Islet of Langerhans (tissue), 1 donor: ENCODE measurements at regions not wholly inside any gene's neighbourhood (a gene's known extent, or its start where the extent isn't known, plus 50 kb on each side); places are given as distances from the start of the nearest gene placed in this dataset.

Experiments used
- FAIRE-seq: peaks from one replicate; lab custom pipeline; 2011; peaks lifted over from hg19 to GRCh38; lab: Jason Lieb, UNC

GRCh38 chr1:69441496-69441895 lies 126.2 kb upstream of the LRRC7 start:
- FAIRE-seq: no peak

- FAIRE-seq: no peak
These were observed 116.5 kb upstream of the LRRC7 start for GRCh38 chr1:69451196-69451595.

DNA sequence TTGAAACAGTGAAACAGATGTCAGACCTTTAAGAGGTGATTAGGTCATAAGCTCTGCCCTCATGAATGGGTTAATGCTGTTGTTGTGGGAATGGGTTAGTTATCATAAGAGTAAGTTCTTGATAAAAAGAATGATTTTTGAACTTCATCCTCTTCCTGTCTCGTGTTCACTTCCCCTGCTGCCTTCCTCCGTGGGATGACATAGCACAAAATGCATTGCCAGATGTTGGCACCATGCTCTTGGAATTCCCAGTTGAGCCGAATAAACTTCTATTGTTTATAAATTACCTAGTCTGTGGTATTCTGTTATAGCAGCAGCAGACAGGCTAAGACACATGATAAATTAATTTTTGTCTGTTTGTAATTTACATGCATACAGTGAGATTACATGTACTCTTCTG lies 112.0 kb upstream of the LRRC7 start:
- no peak for FAIRE-seq

GRCh38 chr1:69459244-69459643 lies 108.5 kb upstream of the LRRC7 start:
- no peak for FAIRE-seq

DNA sequence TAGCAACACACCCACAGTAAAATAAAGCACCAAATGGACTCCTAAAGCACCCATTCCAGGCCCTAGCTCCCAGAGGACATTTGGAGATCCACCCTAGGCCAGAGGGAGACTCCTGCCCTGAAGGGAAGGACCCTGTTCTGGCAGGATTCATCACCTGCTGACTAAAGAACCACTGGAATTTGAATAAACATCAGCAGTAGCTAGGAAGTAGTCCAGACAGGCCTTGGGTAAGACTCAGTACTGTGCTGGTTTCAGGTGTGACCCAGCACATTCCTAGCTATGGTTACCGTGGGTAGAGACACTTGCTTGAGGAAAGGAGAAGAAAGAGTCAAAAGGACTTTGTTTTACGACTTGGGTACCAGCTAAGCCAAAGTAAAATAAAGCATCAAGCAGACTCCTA lies 92.7 kb upstream of the LRRC7 start:
- no peak for FAIRE-seq

DNA sequence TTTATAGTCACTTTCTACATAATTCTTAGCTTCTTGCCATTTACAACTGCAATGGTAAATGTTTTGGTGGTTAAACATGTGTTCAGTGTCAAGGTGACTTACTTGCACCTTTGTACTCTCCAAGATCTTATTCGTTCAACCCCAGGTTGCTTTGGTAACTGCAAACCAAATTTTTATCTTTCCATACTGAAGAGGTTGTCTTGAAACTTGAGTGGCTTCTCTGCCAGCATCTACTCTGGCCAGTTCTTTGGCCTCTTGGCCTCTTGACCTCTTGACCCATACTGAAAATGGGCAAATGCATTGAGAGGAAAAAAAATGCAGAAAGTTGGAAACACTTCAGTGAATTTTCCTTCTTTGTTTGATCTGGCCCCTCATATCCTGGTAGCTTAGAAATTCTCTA lies 88.0 kb upstream of the LRRC7 start:
- FAIRE-seq: no peak

DNA sequence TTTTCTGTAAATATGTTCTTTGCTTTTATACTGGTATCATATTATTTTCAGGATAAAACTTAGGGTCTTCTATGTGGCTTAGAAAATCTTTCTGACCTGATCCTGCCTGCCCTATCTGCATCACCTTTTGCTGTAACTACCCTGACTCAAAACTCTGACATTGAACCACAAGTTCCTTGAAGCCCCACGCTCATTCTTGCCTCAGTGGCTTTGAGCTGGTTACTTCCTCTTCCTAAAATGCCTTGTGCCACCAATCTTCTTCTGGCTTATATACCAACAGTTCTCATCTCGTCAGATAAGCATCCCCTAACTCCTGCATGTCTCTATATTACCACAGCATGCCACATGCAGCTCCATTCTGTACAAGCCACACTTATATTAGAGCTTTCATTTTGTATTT lies 84.5 kb upstream of the LRRC7 start:
- FAIRE-seq: no peak

DNA sequence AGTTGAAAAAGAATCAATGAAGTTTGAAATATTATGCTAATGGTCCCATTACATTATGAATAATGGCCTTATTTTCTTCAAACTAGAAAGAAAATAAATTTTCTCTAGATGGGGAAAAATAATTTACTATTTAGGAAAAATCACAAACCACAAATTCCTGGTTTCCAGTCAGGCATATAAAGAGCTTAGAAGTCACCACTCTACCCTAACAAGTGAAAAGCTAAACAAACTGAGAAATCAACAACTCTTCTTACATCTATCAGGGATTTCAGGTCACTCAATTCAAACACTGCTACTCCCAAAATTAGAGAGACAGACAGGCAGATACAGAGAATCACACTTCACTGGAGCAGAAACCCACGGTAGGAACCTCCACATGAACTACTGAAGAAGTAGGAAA lies 82.1 kb upstream of the LRRC7 start:
- FAIRE-seq: no peak

- no peak for FAIRE-seq
These were observed 76.3 kb upstream of the LRRC7 start for GRCh38 chr1:69491416-69491815.

GRCh38 chr1:69492286-69492685 lies 75.4 kb upstream of the LRRC7 start:
- FAIRE-seq: no peak

DNA sequence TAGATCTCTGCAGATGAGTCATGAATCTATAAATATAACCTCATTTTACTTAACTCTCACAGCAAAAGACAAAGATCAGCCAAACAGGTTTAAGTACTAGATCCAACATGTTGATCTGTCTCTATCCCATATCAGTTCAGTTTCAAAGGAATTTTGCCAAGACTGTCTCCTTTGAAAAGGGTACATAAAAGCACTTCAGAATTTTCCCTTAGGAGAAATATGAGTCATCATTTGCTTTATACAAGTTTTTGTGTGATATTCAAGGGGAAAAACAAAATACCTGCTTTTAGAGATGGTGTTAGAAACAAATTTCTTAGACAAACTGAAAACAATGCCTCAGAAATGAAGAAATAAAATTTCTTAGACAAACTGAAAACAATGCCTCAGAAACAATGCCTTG lies 73.5 kb upstream of the LRRC7 start:
- no peak for FAIRE-seq

DNA sequence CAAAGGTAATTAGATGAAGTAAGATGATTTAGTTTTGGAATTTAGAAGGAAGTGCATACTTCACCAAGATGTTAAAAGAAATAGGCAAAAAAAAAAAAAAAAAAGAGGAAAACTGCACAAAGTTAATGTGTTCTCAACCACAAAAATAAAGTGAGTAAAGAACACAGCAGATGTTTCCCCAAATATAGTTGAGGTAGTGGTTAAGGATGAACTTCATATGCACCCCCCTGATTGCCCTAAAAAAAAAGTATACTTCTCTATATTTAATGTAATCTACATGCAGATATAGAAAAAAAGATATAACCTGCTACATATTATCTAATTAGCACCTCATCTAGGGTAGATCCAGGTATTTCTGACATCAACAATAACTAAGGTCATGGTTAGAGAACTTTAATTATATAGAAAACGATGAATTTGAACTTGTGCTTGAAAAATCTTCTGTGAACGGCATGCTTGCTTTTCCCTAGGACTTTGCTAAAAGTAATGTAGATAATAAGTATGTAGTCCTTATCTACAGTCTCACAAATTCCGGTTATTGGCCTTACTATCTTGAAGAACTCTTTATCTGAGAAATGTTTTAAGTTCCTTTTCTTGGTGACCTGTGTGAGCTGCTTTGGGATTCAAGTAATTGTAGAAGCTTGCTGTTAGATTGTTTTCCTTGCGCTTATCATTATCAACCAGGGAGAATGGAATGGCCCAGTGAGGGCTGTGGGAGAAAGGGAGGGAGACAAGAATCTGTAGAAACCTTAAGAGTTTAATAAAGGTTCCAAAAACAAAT lies 70.1 kb upstream of the LRRC7 start:
- FAIRE-seq: no peak

DNA sequence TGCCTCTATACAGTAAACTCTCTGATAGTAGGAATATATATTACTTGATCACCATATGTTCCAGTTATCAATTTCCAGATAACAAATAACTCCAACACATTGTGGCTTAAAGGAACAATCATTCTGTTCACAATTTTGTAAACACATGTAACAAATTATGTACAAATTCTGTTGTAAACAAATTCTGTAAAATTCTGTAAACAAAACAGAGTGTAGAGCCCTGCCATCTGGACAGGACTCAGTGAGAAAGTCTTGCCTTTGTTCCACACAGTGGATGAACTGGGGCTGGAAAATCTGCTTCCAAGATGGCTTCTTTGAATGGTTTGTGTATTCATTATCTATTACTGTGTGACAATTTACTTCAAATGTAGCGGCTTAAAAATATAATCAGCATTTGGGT lies 69.0 kb upstream of the LRRC7 start:
- FAIRE-seq: no peak

DNA sequence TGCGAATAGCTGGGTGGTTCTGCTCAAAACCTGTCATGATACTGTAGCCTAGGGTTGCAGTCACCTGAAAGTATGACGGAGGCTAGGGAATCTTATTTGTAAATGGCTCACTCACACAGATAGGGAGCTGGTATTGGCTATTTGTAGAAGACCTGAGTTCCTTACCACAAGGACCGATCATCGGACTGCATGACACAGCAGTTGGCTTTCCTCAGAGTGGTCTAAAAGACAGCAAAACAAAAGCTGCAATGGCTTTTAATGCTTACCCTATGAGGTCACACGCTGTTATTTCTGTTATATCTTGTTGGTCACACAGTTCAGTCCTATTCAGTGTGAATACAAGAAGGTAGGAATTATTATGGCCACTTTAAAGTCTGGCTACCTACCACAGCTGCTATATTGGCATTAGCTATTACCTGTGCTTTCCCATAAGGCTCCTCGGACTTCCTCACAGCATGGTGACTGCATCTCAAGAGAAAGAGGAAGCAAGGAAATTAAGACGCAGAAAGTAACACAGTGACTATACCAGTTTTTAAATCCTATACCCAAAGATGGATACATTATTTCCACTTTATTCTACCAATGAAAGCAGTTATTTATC lies 68.4 kb upstream of the LRRC7 start:
- no peak for FAIRE-seq

GRCh38 chr1:69502991-69503390 lies 64.7 kb upstream of the LRRC7 start:
- FAIRE-seq: no peak

- FAIRE-seq: no peak
These were observed 62.9 kb upstream of the LRRC7 start for GRCh38 chr1:69504730-69505252.

GRCh38 chr1:69506311-69506710 lies 61.4 kb upstream of the LRRC7 start:
- no peak for FAIRE-seq

DNA sequence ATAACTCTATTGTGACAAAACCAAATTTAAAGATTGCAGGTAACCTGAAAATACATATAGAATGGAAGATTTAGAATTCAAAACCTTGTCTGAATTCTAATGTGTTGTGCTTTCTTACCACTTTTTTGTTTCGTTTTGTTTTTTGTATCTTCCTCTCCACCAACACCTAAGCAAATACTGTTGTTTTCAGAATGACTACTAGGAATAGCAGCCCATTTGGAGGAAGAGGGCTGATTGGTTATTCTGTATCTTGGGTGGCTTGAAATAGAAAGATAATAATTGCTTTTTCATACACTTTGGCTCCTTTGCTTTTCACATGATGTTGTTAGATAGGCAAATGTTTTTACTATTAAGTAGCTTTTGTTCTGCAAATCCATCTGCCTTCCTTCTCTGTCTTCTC lies 61.0 kb upstream of the LRRC7 start:
- no peak for FAIRE-seq

GRCh38 chr1:69510026-69510425 lies 57.7 kb upstream of the LRRC7 start:
- no peak for FAIRE-seq

DNA sequence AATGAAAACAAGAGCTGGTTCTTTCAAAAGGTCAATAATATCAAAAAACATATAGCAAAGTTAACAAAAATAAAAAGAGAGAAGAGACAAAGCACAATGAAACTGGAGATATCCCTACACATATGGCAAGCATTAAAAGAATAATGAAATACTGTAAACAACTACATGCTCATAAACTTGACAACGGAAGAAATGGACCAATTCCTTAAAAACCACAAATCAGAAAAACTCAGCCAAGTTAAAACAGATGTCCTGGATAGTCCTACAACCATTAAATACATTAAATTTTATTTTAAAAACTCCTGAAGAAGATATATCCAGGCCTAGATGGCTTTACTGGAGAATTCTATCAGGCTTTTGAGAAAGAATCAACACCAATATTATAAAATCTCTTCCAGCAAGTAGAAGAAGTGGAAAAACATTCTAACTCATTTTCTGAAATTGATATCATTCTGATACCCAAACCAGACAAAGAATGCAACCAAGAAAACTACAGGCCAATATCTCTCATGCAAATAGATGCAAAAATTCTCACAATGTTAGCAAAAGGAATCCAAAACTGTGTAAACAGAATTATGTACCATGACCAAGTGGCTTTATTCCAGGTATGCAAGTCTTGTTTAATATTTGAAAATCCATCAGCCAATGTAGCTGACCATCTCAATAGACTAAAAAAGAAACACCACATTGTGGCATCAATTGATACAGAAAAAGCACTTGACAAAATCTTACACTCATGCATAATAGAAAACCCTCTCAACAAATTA lies 56.1 kb upstream of the LRRC7 start:
- no peak for FAIRE-seq

DNA sequence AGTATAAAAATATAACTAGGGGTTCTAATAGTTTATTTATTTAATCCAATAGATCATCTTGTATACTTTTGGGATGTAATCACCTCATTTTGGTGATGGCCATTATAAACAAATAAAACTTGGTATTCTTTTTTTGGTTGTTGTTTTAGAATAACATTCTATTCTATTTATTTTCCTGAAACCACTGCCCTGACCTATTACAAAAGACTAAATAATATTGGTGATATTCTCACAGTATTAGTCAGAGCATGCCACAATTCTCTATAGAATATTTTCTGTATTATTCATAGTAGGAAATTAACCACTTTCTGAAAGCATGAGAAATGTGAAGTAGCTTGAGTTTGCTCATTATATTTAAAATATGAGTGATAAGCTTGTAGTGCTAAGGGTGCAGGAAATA lies 54.1 kb upstream of the LRRC7 start:
- no peak for FAIRE-seq
